K562 (cell line): ENCODE measurements at regions not wholly inside any gene's neighbourhood (a gene's known extent, or its start where the extent isn't known, plus 50 kb on each side); places are given as distances from the start of the nearest gene placed in this dataset.

Source experiments
- ATAC-seq: fragments of 200-7000 bp; cut with Tn5 transposase; 3 replicates; pipeline ENCODE4 v1.9.1; 2020; ENCODE audit warnings: moderate library complexity
- BruUV-seq: library from RNA; stranded (reverse); fragments of 400-500 nt; replicated peaks from 2 replicates; lab custom pipeline; 2021; lab: Mats Ljungman, UMichigan
- CTCF ChIA-PET: fragments of 300-600 bp; formaldehyde crosslinking; extraction: SDS; loops from one replicate; lab custom pipeline; 2021; ENCODE audit warnings: low intra/inter-chr PET ratio; lab: Yijun Ruan, JAX
- POLR2A ChIA-PET: fragments of 300-600, 350-650 bp; sonication (Branson Sonifier 250); formaldehyde crosslinking; extraction: SDS; loops from one replicate; lab custom pipeline; 2021; ENCODE audit warnings: antibody characterized with exemption, inconsistent platforms; lab: Yijun Ruan, JAX
- DNase-seq, 4 experiments: peaks; one replicate each; pipeline versions ENCODE4 v3.0.0 to v3.0.0-alpha.2; 2011 to 2018; ENCODE audit warnings: low spot score in 3 of 4, mixed read lengths in 3 of 4; ENCODE audit errors: extremely low read depth in 1 of 4
- FAIRE-seq: peaks from 2 replicates; lab custom pipeline; 2011; peaks lifted over from hg19 to GRCh38; lab: Jason Lieb, UNC
- H2AFZ ChIP-seq: 2 replicates; pipeline ENCODE4 v1.6.0; 2011; ENCODE audit warnings: low read depth, low read length, control low read depth, inconsistent platforms
- H3K27ac ChIP-seq: fragments of 200-600 bp; 3 replicates; pipeline ENCODE4 v1.8.0; 2011; ENCODE audit warnings: low read depth, mild to moderate bottlenecking, control low read depth, inconsistent platforms, low read length, moderate library complexity, mixed read lengths; ENCODE audit errors: extremely low read depth
- H3K27me3 ChIP-seq, 2 experiments: fragments of 300-600 bp in 1 of 2; 2 replicates in 1 of 2; 3 replicates in 1 of 2; pipeline versions ENCODE4 v1.6.0 to v1.8.0; 2011; ENCODE audit warnings: inconsistent platforms in 2 of 2, low read length in 2 of 2, mild to moderate bottlenecking in 1 of 2, mixed read lengths in 1 of 2, moderate library complexity in 1 of 2; ENCODE audit not compliant: control insufficient read depth in 2 of 2, insufficient read depth in 2 of 2
- H3K36me3 ChIP-seq: fragments of 300-600 bp; 3 replicates; pipeline ENCODE4 v1.8.0; 2011; ENCODE audit warnings: mild to moderate bottlenecking, low read length, inconsistent platforms; ENCODE audit not compliant: control insufficient read depth, insufficient read depth
- H3K4me1 ChIP-seq, 2 experiments: fragments of 200-600 bp in 1 of 2; replicated peaks in 1 of 2; 2 replicates in 1 of 2; 3 replicates in 1 of 2; pipeline versions ENCODE4 v1.5.1 to v1.8.0; 2011; ENCODE audit warnings: inconsistent platforms in 2 of 2, low read length in 2 of 2, mild to moderate bottlenecking in 1 of 2, mixed read lengths in 1 of 2, moderate library complexity in 1 of 2; ENCODE audit not compliant: control insufficient read depth in 2 of 2, insufficient read depth in 2 of 2
- H3K4me2 ChIP-seq: 2 replicates; pipeline ENCODE4 v1.6.1; 2011; ENCODE audit warnings: low read length, control low read depth, inconsistent platforms, mixed read lengths; ENCODE audit not compliant: insufficient read depth
- H3K4me3 ChIP-seq: fragments of 200-600 bp; sonication (generic), shearing (Covaris generic); 2 replicates; pipeline ENCODE4 v1.5.1; 2016; ENCODE audit warnings: control low read depth, inconsistent platforms
- H3K79me2 ChIP-seq: fragments of 200-600 bp; 3 replicates; pipeline ENCODE4 v1.8.0; 2011; ENCODE audit warnings: low read length, inconsistent platforms; ENCODE audit not compliant: control insufficient read depth, insufficient read depth
- H3K9ac ChIP-seq, 2 experiments: 2 replicates each; pipeline versions ENCODE4 v1.6.0 to v1.6.1; 2011; ENCODE audit warnings: low read depth in 2 of 2, low read length in 2 of 2, control low read depth in 1 of 2, inconsistent platforms in 1 of 2, mild to moderate bottlenecking in 1 of 2, mixed read lengths in 1 of 2; ENCODE audit not compliant: insufficient read depth in 1 of 2
- H3K9me1 ChIP-seq: one replicate; pipeline ENCODE4 v1.6.0; 2011; ENCODE audit warnings: inconsistent platforms, mild to moderate bottlenecking, low read length, moderate library complexity; ENCODE audit not compliant: control insufficient read depth, insufficient read depth
- H3K9me3 ChIP-seq: replicated peaks from 2 replicates; pipeline ENCODE4 v1.5.1; 2011; ENCODE audit warnings: low read depth, low read length, inconsistent platforms; ENCODE audit not compliant: control insufficient read depth, insufficient read depth
- H4K20me1 ChIP-seq: replicated peaks from 2 replicates; pipeline ENCODE4 v1.6.1; 2011; ENCODE audit warnings: low read length, inconsistent platforms, mixed read lengths; ENCODE audit not compliant: control insufficient read depth, insufficient read depth
- HIVEP1 ChIP-seq: fragments of 250-450 bp; sonication (Bioruptor Pico); IDR thresholded peaks from 2 replicates; pipeline ENCODE4 v1.4.0; 2020; ENCODE audit warnings: mild to moderate bottlenecking
- IFI16 ChIP-seq: fragments of 250-450 bp; sonication (Bioruptor Pico); IDR thresholded peaks from 2 replicates; pipeline ENCODE4 v2.1.2; 2022; ENCODE audit warnings: mild to moderate bottlenecking, inconsistent platforms
- KAT2B ChIP-seq: IDR thresholded peaks from one replicate; pipeline ENCODE4 v1.6.1; 2012; ENCODE audit warnings: low read depth, mild to moderate bottlenecking, control low read depth, inconsistent platforms, low read length, moderate library complexity
- LEF1 ChIP-seq: fragments of 450-650 bp; IDR thresholded peaks from 2 replicates; pipeline ENCODE4 v1.6.1; 2016; ENCODE audit warnings: mild to moderate bottlenecking
- NELFE ChIP-seq: IDR thresholded peaks from 2 replicates; pipeline ENCODE4 v1.6.1; 2011; ENCODE audit warnings: mild to moderate bottlenecking; ENCODE audit not compliant: insufficient read depth, insufficient read length
- NONO ChIP-seq, 2 experiments: fragments of 200-400 bp in 1 of 2; fragments of 450-650 bp in 1 of 2; formaldehyde crosslinking in 1 of 2; IDR thresholded peaks; 2 replicates each; pipeline ENCODE4 v1.6.1; 2017; ENCODE audit warnings: low read depth in 2 of 2, mild to moderate bottlenecking in 2 of 2, moderate library complexity in 2 of 2, low read length in 1 of 2
- SNAPC5 ChIP-seq: fragments of 250-450 bp; sonication (Bioruptor Pico); IDR thresholded peaks from 2 replicates; pipeline ENCODE4 v1.8.0; 2021; ENCODE audit warnings: moderate library complexity, mild to moderate bottlenecking, inconsistent platforms
- TAF15 ChIP-seq: fragments of 200-400 bp; formaldehyde crosslinking; IDR thresholded peaks from 2 replicates; pipeline ENCODE4 v1.6.1; 2017; ENCODE audit warnings: mild to moderate bottlenecking, low read depth, low read length, moderate library complexity
- ZNF140 ChIP-seq: fragments of 250-450 bp; sonication (Bioruptor Pico); IDR thresholded peaks from 2 replicates; pipeline ENCODE4 v1.8.0; 2021; ENCODE audit warnings: moderate library complexity, mild to moderate bottlenecking, inconsistent platforms
- ZNF408 ChIP-seq: fragments of 250-450 bp; sonication (Bioruptor Pico); IDR thresholded peaks from 2 replicates; pipeline ENCODE4 v1.4.0; 2020; ENCODE audit warnings: low read depth, mild to moderate bottlenecking, moderate library complexity
- in situ Hi-C: fragments of 300-500 bp; cut with MboI; formaldehyde crosslinking; loops from 4 replicates; pipeline ENCODE4 v1.15.0; 2018; ENCODE audit warnings: inconsistent platforms, mixed read lengths
- intact Hi-C: fragments of 100-400 bp; cut with micrococcal nuclease; formaldehyde crosslinking; loops from 2 replicates; pipeline ENCODE4 v1.14.2; 2022
- TF ChIP-seq, protein P1 (sequence below), 2 experiments: fragments of 450-650 bp in 1 of 2; IDR thresholded peaks; 2 replicates each; pipeline ENCODE4 v1.6.1; 2011 to 2017; ENCODE audit warnings: low read depth in 2 of 2, antibody characterized with exemption in 1 of 2, borderline replicate concordance in 1 of 2, low read length in 1 of 2, mild to moderate bottlenecking in 1 of 2, mixed read lengths in 1 of 2; ENCODE audit not compliant: control insufficient read depth in 1 of 2

GRCh38 chr2:65595630-65596029 lies 163.2 kb upstream of the SPRED2 start:
- H4K20me1 ChIP-seq: no peaks in the 10 kb centered on the region
- TF ChIP-seq, protein P1, sequence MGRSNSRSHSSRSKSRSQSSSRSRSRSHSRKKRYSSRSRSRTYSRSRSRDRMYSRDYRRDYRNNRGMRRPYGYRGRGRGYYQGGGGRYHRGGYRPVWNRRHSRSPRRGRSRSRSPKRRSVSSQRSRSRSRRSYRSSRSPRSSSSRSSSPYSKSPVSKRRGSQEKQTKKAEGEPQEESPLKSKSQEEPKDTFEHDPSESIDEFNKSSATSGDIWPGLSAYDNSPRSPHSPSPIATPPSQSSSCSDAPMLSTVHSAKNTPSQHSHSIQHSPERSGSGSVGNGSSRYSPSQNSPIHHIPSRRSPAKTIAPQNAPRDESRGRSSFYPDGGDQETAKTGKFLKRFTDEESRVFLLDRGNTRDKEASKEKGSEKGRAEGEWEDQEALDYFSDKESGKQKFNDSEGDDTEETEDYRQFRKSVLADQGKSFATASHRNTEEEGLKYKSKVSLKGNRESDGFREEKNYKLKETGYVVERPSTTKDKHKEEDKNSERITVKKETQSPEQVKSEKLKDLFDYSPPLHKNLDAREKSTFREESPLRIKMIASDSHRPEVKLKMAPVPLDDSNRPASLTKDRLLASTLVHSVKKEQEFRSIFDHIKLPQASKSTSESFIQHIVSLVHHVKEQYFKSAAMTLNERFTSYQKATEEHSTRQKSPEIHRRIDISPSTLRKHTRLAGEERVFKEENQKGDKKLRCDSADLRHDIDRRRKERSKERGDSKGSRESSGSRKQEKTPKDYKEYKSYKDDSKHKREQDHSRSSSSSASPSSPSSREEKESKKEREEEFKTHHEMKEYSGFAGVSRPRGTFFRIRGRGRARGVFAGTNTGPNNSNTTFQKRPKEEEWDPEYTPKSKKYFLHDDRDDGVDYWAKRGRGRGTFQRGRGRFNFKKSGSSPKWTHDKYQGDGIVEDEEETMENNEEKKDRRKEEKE (IDR thresholded peaks at IDR 0.05; ENCODE audit: borderline replicate concordance in 1 of 2, control insufficient read depth in 1 of 2, low read depth in 2 of 2, low read length in 1 of 2): no peak
- TF ChIP-seq TAF15 (no peak), LEF1 (no peak), KAT2B (no peak), ZNF140 (no peak), NONO (IDR thresholded peaks at IDR 0.05; ENCODE audit: low read depth in 2 of 2, low read length in 1 of 2) (no peak), IFI16 (CRISPR knock-in tag) (no peak), SNAPC5 (no peak), ZNF408 (CRISPR knock-in tag) (no peak), NELFE (no peak), HIVEP1 (CRISPR knock-in tag) (no peak)
- CTCF ChIA-PET: no interaction called here

More at GRCh38 chr2:65595630-65596029, 163.2 kb upstream of the SPRED2 start:
- H3K4me2 ChIP-seq: no peak overlapping the region
- DNase-seq (no peak), FAIRE-seq (no peak), ATAC-seq (no peak)
- no TSS peak for BruUV-seq
- H3K9ac ChIP-seq: no peak overlapping the region
- H3K9me3 ChIP-seq: no peaks in the 10 kb centered on the region
- H3K36me3 ChIP-seq: no peaks in the 10 kb centered on the region
- peaks cover 0 to 3% of the 10 kb centered on the region in 2 experiments; a peak in 2 of 5 replicates for H3K27me3 ChIP-seq
- POLR2A ChIA-PET: interaction anchor here (0.8 to 1.6 kb wide), 2 partner anchors 8 to 1325 kb away, joined by 3 to 4 read pairs; no protein-coding TSS in a partner anchor
- no peak overlapping the region for H3K4me3 ChIP-seq
- intact Hi-C loops (no loop called here), in situ Hi-C loops (no loop called here)
- no peak overlapping the region for H3K27ac ChIP-seq
- H3K79me2 ChIP-seq: no peaks in the 10 kb centered on the region
- H3K9me1 ChIP-seq: no peaks in the 10 kb centered on the region
- no peaks in the 10 kb centered on the region for H3K4me1 ChIP-seq
- no peak overlapping the region for H2AFZ ChIP-seq
